Stomach (tissue), 8 donors: ENCODE measurements at regions not wholly inside any gene's neighbourhood (a gene's known extent, or its start where the extent isn't known, plus 50 kb on each side); places are given as distances from the start of the nearest gene placed in this dataset.

ENCODE experiments used
- DNase-seq, 2 donors: peaks; one replicate each; pipeline versions ENCODE4 v3.0.0 to v3.0.0-alpha.2; 2013 to 2019
- H3K27ac ChIP-seq, 5 donors: fragments of 200-600 bp in 4 of 5; sonication (generic) in 4 of 5; one replicate each; pipeline ENCODE4 v1.5.1; 2013 to 2019; ENCODE audit warnings: mild to moderate bottlenecking in 1 of 5, moderate library complexity in 1 of 5
- H3K27me3 ChIP-seq, 3 donors: fragments of 200-600 bp; sonication (generic); one replicate each; pipeline ENCODE4 v1.5.1; 2017 to 2019; ENCODE audit warnings: mixed run types in 1 of 3
- H3K36me3 ChIP-seq, 4 donors: fragments of 200-600 bp; sonication (generic); 1 replicate in 3 of 4; 2 replicates in 1 of 4; pipeline ENCODE4 v1.5.1; 2016 to 2019
- H3K4me1 ChIP-seq, 4 donors: fragments of 200-600 bp; sonication (generic); one replicate each; pipeline ENCODE4 v1.5.1; 2016 to 2019
- H3K4me3 ChIP-seq, 4 donors: fragments of 200-600 bp; sonication (generic) in 3 of 4; one replicate each; pipeline ENCODE4 v1.5.1; 2016 to 2019; ENCODE audit warnings: mild to moderate bottlenecking in 1 of 4
- H3K9me3 ChIP-seq, 4 donors: fragments of 200-600 bp; sonication (generic); one replicate each; pipeline ENCODE4 v1.5.1; 2016 to 2019
- CTCF ChIP-seq, 7 experiments: fragments of 450-650 bp in 4 of 7; fragments of 200-600 bp in 3 of 7; sonication (generic) in 3 of 7; IDR thresholded peaks; one replicate each; pipeline ENCODE4 v1.5.1; 2016 to 2019; ENCODE audit warnings: antibody characterized with exemption in 7 of 7, control low read depth in 2 of 7, mild to moderate bottlenecking in 1 of 7
- EP300 ChIP-seq: sonication (generic); formaldehyde crosslinking; IDR thresholded peaks from one replicate; pipeline ENCODE4 v1.6.1; 2017; ENCODE audit warnings: antibody characterized with exemption
- POLR2A ChIP-seq, 4 donors: fragments of 450-650 bp; IDR thresholded peaks; one replicate each; pipeline ENCODE4 v1.6.1; 2016; ENCODE audit warnings: antibody characterized with exemption in 4 of 4, control low read depth in 2 of 4, mild to moderate bottlenecking in 1 of 4, moderate library complexity in 1 of 4
- POLR2AphosphoS5 ChIP-seq, 3 donors: sonication (generic); formaldehyde crosslinking; IDR thresholded peaks; one replicate each; pipeline ENCODE4 v1.6.1; 2016; ENCODE audit warnings: antibody characterized with exemption in 3 of 3
- WGBS, 5 donors: extraction: QIAGEN DNeasy Blood & Tissue Kit in 3 of 5; methylation state at CpG; one replicate each; pipeline versions ENCODE4 v1.1.5 to v1.1.7; 2013 to 2018; 5-methylcytosine and 5-hydroxymethylcytosine counted together
- intact Hi-C: fragments of 100-400 bp; cut with DNase I; formaldehyde crosslinking; loops from one replicate; pipeline ENCODE4 v1.15.1; 2023; ENCODE audit warnings: low total_unique reads
- donor health status: healthy with polysubstance abuse.
- donor health status: Bipolar disorder and iron deficiency.
- donor health status: healthy.

- Histone ChIP-seq H3K27me3 (no peaks in the 10 kb centered on the region), H3K27ac (no peak overlapping the region), H3K4me3 (no peak overlapping the region), H3K9me3 (no peaks in the 10 kb centered on the region), H3K4me1 (no peaks in the 10 kb centered on the region), H3K36me3 (no peaks in the 10 kb centered on the region)
- no peak for DNase-seq
- intact Hi-C loops: no loop called here
- WGBS, 5 donors: 54 to 72% (median 68%) methylated on average over 6 of the region's 6 CpGs
- TF ChIP-seq POLR2AphosphoS5 (IDR thresholded peaks at IDR 0.05) (no peak), CTCF (IDR thresholded peaks at IDR 0.05) (no peak), EP300 (no peak), POLR2A (IDR thresholded peaks at IDR 0.05) (no peak)
Observed at GRCh38 chrX:22758807-22759481, 240.8 kb upstream of the DDX53 start.

- Histone ChIP-seq H3K9me3 (no peaks in the 10 kb centered on the region), H3K4me1 (no peaks in the 10 kb centered on the region), H3K27ac (no peak overlapping the region), H3K27me3 (no peaks in the 10 kb centered on the region), H3K36me3 (no peaks in the 10 kb centered on the region), H3K4me3 (no peak overlapping the region)
- no peak for DNase-seq
- intact Hi-C loops: no loop called here
- TF ChIP-seq CTCF (IDR thresholded peaks at IDR 0.05) (no peak), POLR2A (IDR thresholded peaks at IDR 0.05) (no peak), POLR2AphosphoS5 (IDR thresholded peaks at IDR 0.05) (no peak), EP300 (no peak)
Observed at GRCh38 chrX:22760513-22761057, 239.2 kb upstream of the DDX53 start.

- H3K4me1 ChIP-seq: no peaks in the 10 kb centered on the region
- no peak for DNase-seq
- no peak overlapping the region for H3K4me3 ChIP-seq
- H3K36me3 ChIP-seq: no peaks in the 10 kb centered on the region
- intact Hi-C loops: no loop called here
- peaks cover 0 to 5% (median 1%) of the 10 kb centered on the region in 4 donors for H3K9me3 ChIP-seq
- no peak for TF ChIP-seq POLR2A (IDR thresholded peaks at IDR 0.05)
- no peak for TF ChIP-seq EP300
- no peak for TF ChIP-seq POLR2AphosphoS5 (IDR thresholded peaks at IDR 0.05)
- no peak for TF ChIP-seq CTCF (IDR thresholded peaks at IDR 0.05)
- WGBS, 5 donors: 61 to 93% (median 79%) methylated on average over 2 of the region's 2 CpGs
- H3K27me3 ChIP-seq: no peaks in the 10 kb centered on the region
- H3K27ac ChIP-seq: no peak overlapping the region
Observed at GRCh38 chrX:22788221-22788620, 211.5 kb upstream of the DDX53 start.

- Histone ChIP-seq H3K27me3 (no peaks in the 10 kb centered on the region), H3K9me3 (no peaks in the 10 kb centered on the region), H3K36me3 (no peaks in the 10 kb centered on the region), H3K4me3 (no peak overlapping the region), H3K4me1 (no peaks in the 10 kb centered on the region), H3K27ac (no peak overlapping the region)
- TF ChIP-seq POLR2AphosphoS5 (IDR thresholded peaks at IDR 0.05) (no peak), CTCF (IDR thresholded peaks at IDR 0.05) (no peak), POLR2A (IDR thresholded peaks at IDR 0.05) (no peak), EP300 (no peak)
- WGBS, 5 donors: 71 to 76% (median 75%) methylated on average over 5 of the region's 5 CpGs
- intact Hi-C loops: no loop called here
- DNase-seq: no peak
Observed at GRCh38 chrX:22795671-22796070, 204.1 kb upstream of the DDX53 start.
